Pancreas (tissue), 10 donors: ENCODE measurements at regions not wholly inside any gene's neighbourhood (a gene's known extent, or its start where the extent isn't known, plus 50 kb on each side); places are given as distances from the start of the nearest gene placed in this dataset.
"Not testable (repeated sequence)": the region's sequence is repeated elsewhere in the genome, so short reads cannot be mapped to it uniquely, and the experiment has no call there.

Experiments
- ATAC-seq, 4 donors: fragments of 200-7000 bp; cut with Tn5 transposase; one replicate each; pipeline versions ENCODE4 v1.8.0 to v1.9.1; 2020; ENCODE audit warnings: mild to moderate bottlenecking in 4 of 4, moderate library complexity in 4 of 4
- DNase-seq, 6 donors: peaks; one replicate each; pipeline ENCODE4 v3.0.0-alpha.2; 2020
- FAIRE-seq: peaks from 2 replicates; lab custom pipeline; 2012; peaks lifted over from hg19 to GRCh38; lab: Jason Lieb, UNC
- H3K27ac ChIP-seq, 4 donors: fragments of 200-600 bp; sonication (generic); 1 replicate in 3 of 4; 2 replicates in 1 of 4; pipeline versions ENCODE4 v1.5.0 to v1.8.0; 2020
- H3K27me3 ChIP-seq, 4 donors: fragments of 200-600 bp; one replicate each; pipeline ENCODE4 v1.8.0; 2021
- H3K36me3 ChIP-seq, 3 donors: fragments of 200-600 bp; sonication (generic) in 1 of 3; one replicate each; pipeline versions ENCODE4 v1.5.0 to v1.8.0; 2020 to 2021
- H3K4me1 ChIP-seq, 3 donors: fragments of 200-600 bp; one replicate each; pipeline ENCODE4 v1.8.0; 2021
- H3K4me3 ChIP-seq, 4 donors: fragments of 200-600 bp; sonication (generic) in 2 of 4; one replicate each; pipeline versions ENCODE4 v1.5.0 to v1.8.0; 2020 to 2021
- H3K9me3 ChIP-seq, 4 donors: fragments of 200-600 bp; one replicate each; pipeline ENCODE4 v1.8.0; 2021
- CTCF ChIP-seq, 4 donors: fragments of 200-600 bp; sonication (generic) in 3 of 4; IDR thresholded peaks; one replicate each; pipeline versions ENCODE4 v1.5.0 to v1.8.0; 2021; ENCODE audit warnings: antibody characterized with exemption in 4 of 4
- WGBS, 2 donors: extraction: QIAGEN DNeasy Blood & Tissue Kit; methylation state at CpG; one replicate each; pipeline ENCODE4 v1.1.7; 2013; 5-methylcytosine and 5-hydroxymethylcytosine counted together
- intact Hi-C, 3 donors: fragments of 100-400 bp; cut with DNase I; formaldehyde crosslinking; loops; one replicate each; pipeline versions ENCODE4 v1.11.1 to v1.14.2; 2022
- donor health status: healthy with polysubstance abuse.
- donor health status: DM: no; HTN: no; CAD: no; lungs with moderate emphysema.
- donor health status: DM: no; HTN: no; CAD: no.
- donor health status: control.
- donor health status: control.
- donor health status: Bipolar disorder and iron deficiency.
- donor health status: DM: yes; HTN: yes; CAD: no.
- donor health status: DM: no; HTN: no; CAD: no.
- donor health status: DM: no; HTN: no; CAD: no.
- donor health status: DM: yes; HTN: yes; CAD: no.

- no peaks in the 10 kb centered on the region for H3K9me3 ChIP-seq
- H3K4me3 ChIP-seq, result no peak overlapping the region
- DNase-seq (no peak), ATAC-seq (no peak), FAIRE-seq (no peak)
- intact Hi-C loops, result no loop called here
- no peak for TF ChIP-seq CTCF (IDR thresholded peaks at IDR 0.05)
- H3K27ac ChIP-seq, result no peak overlapping the region
- H3K36me3 ChIP-seq, result no peaks in the 10 kb centered on the region
- H3K27me3 ChIP-seq, result no peaks in the 10 kb centered on the region
- 82 to 85% methylated on average over 3 of the region's 3 CpGs for WGBS, 2 donors
- peaks cover 5 to 16% (median 12%) of the 10 kb centered on the region in 3 donors for H3K4me1 ChIP-seq
Observed at GRCh38 chr3:194061421-194062030, 74.4 kb upstream of the HES1 start.

GRCh38 chr3:194062830-194063229 lies 73.1 kb upstream of the HES1 start:
- Histone ChIP-seq H3K36me3 (no peaks in the 10 kb centered on the region), H3K27ac (no peak overlapping the region), H3K9me3 (no peaks in the 10 kb centered on the region), H3K4me3 (no peak overlapping the region), H3K4me1 (peaks cover 5 to 13% (median 12%) of the 10 kb centered on the region in 3 donors), H3K27me3 (no peaks in the 10 kb centered on the region)
- no peak for TF ChIP-seq CTCF (IDR thresholded peaks at IDR 0.05)
- FAIRE-seq (no peak), ATAC-seq (no peak), DNase-seq (no peak)
- 35 to 48% methylated on average over 3 of the region's 3 CpGs for WGBS, 2 donors
- intact Hi-C loops, result no loop called here

- no peak for DNase-seq
- Histone ChIP-seq H3K27me3 (no peaks in the 10 kb centered on the region), H3K27ac (no peak overlapping the region), H3K4me1 (peaks cover 0 to 2% (median 0%) of the 10 kb centered on the region in 3 donors), H3K4me3 (no peak overlapping the region), H3K9me3 (no peaks in the 10 kb centered on the region), H3K36me3 (no peaks in the 10 kb centered on the region)
- ATAC-seq, result no peak
- intact Hi-C loops, result no loop called here
- TF ChIP-seq CTCF (IDR thresholded peaks at IDR 0.05), result no peak
- 90 to 92% methylated on average over 8 of the region's 8 CpGs for WGBS, 2 donors
- no peak for FAIRE-seq
Observed at GRCh38 chr3:194064380-194065332, 71.3 kb upstream of the HES1 start.

- H3K27ac ChIP-seq, ATAC-seq, H3K36me3 ChIP-seq, H3K27me3 ChIP-seq, H3K9me3 ChIP-seq, intact Hi-C loops, DNase-seq, FAIRE-seq, H3K4me3 ChIP-seq: not testable (repeated sequence)
- H3K4me1 ChIP-seq, result peaks cover 13 to 16% (median 15%) of the 10 kb centered on the region in 3 donors
Observed at GRCh38 chr3:194067327-194067726, 68.6 kb upstream of the HES1 start.

- H3K4me1 ChIP-seq, result peaks cover 13 to 16% (median 15%) of the 10 kb centered on the region in 3 donors
- intact Hi-C loops, result no loop called here
- no peaks in the 10 kb centered on the region for H3K27me3 ChIP-seq
- no peak for TF ChIP-seq CTCF (IDR thresholded peaks at IDR 0.05)
- DNase-seq (no peak), ATAC-seq (no peak), FAIRE-seq (no peak)
- no peaks in the 10 kb centered on the region for H3K36me3 ChIP-seq
- H3K27ac ChIP-seq, result no peak overlapping the region
- H3K4me3 ChIP-seq, result no peak overlapping the region
- H3K9me3 ChIP-seq, result no peaks in the 10 kb centered on the region
- 66 to 89% methylated on average over 4 of the region's 4 CpGs for WGBS, 2 donors
Observed at GRCh38 chr3:194067949-194068362, 68.0 kb upstream of the HES1 start.
